Superior temporal gyrus (tissue), 1 donor: ENCODE measurements at regions not wholly inside any gene's neighbourhood (a gene's known extent, or its start where the extent isn't known, plus 50 kb on each side); places are given as distances from the start of the nearest gene placed in this dataset.
"Not testable (repeated sequence)": the region's sequence is repeated elsewhere in the genome, so short reads cannot be mapped to it uniquely, and the experiment has no call there.

Source experiments
- DNase-seq: peaks from one replicate; pipeline ENCODE4 v3.0.0-alpha.2; 2016; ENCODE audit errors: extremely low spot score

DNA sequence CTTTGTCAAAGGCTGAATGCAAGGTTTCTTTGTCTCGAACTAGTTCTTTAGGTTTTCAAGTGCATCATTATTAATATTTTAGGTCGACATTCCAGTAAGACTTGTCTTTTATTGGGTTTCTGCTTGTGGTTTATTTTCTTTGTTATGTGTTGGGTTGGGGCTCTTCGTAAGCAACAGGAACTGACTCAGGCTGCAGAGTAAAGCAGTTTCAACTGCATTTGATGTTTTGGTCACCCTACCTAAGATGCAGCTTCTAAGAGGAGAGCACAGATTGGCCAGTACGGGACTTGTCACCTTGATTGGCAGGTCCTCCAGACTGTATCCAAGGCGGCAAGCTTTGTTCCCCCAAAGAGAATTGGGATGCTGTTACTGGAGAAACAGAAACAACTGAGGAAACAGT, 149.5 kb upstream of the SULF2 start:
- no peak for DNase-seq

DNA sequence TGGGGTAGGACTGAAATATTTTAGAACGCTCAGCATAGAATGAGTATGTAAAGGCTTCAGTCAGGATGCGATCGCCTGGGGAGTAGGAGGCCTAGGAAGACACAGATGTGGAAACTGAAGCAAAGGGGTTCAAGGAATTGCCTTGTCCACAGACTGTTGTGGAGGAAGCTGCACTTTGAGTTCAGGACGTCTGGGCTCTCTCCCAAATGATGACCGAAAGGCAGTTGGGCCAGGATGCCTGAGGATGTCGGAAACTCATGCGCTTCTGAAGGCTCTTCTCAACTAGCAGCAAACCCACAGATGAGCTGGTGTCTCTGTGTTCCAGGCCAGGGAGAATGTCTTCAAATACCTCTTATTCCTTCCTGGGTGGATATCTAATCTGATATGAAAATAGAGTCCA, 146.2 kb upstream of the SULF2 start:
- DNase-seq: no peak

DNA sequence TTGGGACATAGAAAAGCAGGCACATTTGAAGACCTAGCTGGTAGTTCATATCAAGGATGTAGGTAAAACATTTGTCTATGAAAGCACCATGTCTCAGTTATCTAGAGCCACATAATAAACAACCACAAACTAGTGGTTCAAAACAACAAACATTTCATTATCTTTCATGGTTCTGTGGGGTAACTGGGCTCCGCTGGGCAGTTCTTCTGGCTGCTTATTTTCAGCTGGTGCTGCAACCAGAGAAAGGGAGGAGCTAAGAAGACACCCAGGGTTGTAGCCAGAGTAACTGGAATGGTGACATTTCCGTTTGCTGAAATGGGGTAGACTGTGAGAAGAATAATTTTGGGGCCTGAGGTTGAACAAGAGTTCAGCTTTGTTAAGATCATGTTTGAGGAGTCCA, 145.7 kb upstream of the SULF2 start:
- no peak for DNase-seq

DNA sequence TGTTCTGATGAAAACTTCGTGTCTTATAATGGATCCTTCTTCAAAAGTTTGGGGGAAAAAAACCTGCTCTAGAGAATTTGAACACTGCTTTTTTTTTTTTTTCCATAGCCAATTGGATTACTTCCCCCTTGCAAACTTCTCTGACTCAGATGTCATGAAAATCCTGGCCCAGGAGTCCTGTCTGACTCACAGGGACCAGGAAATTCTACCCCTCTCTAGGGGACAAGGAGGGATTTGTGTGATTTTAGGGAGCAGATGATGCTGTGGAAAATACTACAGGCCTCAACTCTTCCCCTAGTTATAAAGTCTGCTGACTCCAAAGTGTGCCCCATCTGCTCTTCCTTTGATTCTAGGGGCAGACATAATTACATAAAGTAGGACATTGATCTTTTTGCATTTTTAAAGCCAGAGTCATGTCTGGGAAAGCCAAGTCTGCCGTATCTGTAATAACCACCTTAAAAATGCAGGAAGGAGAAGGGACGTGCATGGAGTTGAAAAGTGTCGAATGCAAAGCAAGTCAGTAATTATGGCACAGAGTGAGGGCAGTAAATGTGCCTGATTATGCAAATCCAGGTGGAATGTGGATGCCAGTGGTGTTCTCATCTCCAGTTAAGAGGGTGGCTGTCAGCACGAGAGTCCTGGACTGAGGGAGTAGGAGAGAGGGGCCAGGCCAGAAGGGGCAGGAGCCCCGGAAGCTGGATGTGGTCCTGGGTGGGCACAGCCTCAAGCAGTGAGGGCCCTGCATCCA, 144.3 kb upstream of the SULF2 start:
- DNase-seq: no peak

DNA sequence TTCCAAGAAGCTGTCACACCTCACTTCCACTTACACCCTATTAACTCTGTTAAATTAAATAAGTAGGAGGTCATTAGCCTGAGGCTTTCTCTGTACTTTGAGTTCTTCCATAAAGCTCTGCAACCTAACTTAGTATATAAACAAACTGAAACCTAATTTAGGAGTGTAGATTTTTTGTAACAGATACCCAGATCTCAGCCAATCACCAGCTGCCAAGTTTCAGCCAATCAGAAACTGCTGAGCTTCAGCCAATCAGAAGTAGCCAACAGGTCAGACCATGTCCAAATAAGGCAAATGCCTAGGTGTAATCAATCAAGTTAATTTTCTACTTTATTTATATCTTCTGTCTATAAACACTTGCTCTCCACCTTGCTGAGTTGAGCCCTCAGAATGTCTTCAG, 142.7 kb upstream of the SULF2 start:
- no peak for DNase-seq

DNA sequence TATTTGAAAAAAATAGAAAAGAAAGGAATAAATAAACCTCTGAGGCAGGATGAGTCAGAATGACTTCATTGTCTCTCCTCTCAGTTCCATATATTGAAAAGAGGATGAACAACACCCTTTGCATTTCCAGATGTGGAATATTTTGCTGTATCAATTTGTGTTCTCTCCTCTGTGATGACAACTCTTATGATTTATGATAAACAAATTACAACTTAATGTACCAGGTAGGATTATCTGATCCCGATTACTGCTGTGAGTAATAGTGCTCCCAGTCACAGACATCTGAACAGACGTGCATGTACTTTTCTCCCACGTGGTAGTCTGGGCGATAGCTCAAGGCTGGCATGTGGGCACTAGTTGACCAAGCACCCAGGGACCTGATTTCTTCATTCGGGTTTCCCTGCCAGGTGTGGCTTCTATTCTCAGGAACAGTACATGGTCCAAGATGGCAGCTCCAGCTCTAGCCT, 142.1 kb upstream of the SULF2 start:
- DNase-seq: no peak

DNA sequence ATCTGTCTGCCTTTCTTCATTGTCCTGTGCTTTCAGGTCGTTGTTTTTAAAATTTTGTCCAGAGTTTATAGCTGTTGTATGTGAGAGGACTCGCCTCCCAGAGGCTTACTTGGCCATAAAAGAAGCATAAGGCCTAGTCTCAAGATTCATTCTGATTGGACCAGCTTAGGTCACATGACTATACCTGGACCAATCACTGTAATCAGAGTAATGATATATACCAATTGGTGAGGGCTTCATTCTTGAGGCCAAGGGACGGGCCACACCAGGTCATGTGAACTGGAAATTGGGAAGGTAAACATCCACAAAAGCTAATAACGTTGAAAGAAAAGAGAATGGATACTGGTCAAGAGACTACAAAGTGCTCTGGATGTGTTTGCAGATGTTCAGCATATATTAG, 141.4 kb upstream of the SULF2 start:
- no peak for DNase-seq

DNA sequence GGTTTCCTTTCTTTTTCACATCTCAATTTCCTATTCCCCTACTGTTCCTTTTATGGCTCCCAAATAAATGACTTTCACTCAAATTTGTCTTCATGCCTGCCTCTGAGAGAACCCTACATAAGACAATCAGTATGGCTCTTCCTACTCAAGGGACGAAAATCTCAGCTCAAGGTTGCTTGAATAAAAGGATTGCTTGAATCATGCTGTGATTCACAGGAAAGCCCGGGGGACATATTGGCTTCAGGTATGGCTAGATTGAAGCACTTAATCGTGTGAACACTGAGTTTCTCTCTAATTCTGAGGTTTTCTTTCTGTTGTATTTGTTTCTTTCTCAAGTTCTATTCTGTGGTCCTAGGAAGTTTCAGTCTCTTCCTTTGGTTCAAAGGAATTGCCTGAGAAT, 140.3 kb upstream of the SULF2 start:
- DNase-seq: no peak

DNA sequence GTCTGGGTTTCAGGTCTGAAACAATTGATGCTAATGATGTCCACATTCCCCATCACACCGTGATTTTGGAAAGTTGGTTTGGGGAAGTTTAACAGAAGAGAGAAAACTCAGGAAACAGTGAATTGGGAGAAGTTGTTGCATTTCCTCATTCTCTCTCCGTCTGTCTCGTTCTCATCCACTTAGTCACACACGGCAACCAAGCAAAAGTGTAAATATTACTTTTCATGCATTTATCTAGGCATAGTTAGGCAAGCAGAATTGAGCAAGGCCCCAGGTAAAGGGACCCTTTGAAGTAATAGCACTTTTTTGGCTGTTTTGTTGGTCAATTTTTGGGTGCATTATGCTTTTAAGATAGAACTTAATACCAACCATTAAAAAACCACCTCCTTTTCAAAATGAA, 137.0 kb upstream of the SULF2 start:
- no peak for DNase-seq

DNA sequence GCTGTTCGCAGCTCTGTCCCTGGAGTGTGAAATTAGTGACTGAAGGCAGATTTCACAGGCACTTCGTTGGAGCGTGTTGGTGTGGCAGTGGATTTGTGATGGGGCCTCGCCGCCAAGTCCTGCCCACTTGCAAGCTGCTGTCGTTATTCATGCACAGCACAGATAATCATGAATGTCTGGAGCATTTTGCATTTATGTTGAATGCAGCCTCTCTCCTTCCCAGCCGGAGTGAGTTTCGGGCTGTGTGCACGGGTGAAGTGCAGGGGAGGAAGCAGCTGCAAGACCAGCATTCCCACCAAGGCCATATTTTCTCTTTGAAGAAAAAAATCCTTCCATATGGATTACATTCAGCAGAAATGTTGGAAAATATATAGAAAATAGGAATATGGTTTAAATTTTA, 136.5 kb upstream of the SULF2 start:
- DNase-seq: peak; percentile 21

DNA sequence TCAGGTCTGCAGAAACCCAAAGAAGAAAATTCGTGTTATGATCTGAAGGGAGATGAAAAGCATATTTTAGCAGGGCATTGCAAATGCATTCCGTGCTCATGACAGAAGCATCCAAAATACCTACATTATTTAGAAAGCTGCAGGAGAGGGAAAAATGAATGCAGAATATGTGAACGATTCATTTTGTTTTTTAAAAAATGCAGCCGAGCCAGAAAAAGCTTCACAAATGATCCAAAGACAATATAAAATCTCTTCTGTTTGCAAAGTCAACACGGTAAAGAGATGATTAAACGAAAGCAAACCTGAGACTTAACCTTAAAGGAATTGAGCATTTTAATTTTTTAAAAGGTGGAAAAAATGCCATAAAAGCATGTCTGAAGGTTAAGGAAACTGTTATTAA, 136.1 kb upstream of the SULF2 start:
- peak; percentile 27 for DNase-seq

DNA sequence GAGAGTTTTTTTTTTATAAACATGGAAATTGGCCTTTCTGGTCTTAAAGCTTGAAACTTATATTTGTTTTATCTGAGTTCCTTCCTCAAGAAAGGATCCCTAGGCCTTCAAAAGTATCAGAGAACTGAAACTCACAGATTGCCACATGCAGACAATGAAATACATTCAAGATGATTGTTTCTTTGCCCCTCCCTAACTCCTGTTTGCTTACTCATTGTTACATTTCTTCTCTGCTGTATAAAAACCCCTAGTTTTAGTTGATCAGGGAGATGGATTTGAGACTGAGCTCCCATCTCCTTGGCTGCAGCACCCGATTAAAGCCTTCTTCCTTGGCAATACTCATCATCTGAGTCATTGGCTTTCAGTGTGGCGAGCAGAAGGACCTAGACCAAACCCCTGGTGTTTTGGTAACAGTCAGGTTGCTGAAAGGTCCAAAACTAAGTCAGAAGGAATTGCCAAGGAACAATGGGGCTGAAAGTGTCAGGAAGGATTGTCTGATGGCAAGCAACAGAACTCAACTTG, 132.3 kb upstream of the SULF2 start:
- DNase-seq: no peak

DNA sequence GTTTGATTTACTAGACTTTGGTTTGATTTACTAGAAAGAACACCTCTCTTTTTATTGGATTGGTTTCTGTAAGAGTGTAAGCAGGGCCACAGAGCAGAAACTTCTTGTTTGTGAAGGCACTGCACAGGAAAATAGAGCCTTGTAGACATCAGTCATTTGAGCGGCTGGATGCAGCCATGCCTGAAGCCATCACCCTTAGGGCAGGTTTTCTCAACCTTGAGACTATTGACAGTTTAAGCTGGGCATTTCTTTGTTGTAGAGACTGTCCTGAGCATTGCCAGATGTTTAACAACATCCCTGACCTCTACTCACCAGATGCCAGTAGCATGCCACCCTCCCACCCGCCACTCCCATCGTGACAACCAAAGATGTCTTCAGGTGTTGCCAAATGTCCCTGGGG, 130.2 kb upstream of the SULF2 start:
- no peak for DNase-seq

DNA sequence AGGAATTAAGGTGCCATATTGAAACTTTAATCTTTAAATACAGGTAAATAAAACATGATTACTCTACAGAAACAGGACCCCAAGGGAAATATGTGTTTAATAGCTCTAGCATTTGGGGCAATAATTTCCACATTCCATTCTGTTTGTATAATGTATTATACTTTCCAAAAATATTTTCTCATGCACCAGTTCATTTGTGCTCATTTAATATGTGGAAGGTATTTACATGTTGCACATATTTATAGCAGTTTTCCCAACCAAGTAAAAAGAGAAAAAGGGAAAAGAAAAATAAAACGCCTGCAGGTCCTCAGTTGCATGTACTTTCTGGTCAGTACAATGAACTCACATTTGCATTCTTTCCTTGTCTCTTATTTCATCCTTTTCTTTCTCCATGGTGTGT, 129.5 kb upstream of the SULF2 start:
- no peak for DNase-seq

DNA sequence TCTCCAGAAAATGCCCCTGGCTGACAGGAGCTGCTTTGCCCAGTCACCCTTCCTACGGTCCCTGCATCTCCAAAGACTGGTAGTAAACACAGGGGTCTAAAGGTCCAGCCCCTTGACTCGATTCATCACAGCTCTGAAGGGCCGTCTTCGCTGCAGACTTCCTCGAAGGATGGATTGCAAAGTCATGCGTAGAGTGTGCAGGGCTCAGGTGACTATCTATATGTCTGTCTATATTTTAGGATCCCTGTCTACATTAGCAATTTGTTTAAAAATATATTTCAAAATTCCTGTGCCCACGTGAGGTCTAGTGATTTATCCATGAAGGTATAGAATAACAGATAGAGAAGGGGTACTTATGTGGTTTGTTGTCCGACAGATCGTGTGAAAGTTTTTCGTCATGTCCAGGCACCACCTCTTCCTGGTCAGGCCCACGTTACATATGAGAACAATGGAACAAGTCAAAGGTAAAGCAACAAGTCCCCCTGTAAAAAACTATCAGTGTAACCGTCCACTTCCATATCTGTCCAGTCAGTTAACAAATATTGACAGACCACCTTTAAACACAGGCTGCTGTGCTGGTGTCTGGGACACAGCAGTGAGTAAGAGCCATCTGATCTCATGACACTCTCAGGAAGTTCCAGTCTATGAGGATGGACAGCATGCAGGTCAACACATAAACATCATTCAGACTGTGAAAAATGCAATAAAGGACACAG, 127.7 kb upstream of the SULF2 start:
- not testable (repeated sequence) for DNase-seq

DNA sequence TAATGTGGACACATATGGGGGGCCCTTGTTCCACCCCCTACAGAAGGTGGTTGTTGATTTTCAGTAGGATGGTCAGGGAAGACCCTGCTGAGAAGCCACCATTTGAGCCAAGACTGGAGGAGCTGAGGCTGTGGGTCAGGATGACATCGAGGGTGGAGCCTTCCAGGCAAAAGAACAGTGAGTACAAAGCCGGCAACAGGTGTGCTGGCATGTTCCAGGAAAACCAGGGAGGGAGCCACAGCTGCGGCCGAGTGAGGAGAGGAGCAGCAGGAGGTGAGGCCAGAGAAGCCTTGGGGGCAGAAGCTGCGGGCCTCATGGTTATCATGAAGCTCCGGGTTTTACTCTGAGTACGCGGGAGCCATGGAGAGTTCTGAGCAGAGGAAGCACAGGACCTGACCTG, 126.9 kb upstream of the SULF2 start:
- DNase-seq: not testable (repeated sequence)

DNA sequence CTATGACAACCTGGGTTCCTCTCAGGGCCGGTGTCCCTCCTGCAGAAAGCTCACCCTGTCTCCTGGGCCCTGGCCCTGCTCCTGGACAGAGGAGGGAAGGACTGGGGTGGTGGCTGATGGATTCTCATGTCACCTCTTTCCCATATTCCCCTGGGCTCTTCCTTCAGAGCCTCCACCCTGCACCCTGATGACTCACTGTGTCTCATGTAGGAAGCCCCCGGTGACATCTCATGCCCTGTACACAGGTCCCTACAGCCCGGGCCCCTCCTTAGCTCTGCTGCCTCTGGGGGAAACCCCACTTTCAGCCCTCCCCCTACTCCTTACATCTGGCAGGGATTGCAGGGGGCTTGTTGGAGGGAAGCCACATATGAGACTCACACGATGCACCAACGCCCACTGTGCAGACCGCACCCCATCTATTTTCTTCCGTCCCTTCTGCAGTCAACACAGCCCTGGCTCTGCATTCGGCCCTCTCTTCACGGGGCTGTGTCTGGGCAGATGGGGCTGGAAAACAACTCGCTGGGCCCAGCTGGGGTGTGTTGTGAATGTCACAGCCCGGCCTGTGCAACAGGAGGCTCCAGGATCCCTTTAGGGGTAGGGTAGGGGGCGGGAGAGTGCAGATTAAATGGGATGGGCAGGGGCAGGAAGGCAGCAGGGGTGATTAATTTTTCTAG, 124.6 kb upstream of the SULF2 start:
- not testable (repeated sequence) for DNase-seq

DNA sequence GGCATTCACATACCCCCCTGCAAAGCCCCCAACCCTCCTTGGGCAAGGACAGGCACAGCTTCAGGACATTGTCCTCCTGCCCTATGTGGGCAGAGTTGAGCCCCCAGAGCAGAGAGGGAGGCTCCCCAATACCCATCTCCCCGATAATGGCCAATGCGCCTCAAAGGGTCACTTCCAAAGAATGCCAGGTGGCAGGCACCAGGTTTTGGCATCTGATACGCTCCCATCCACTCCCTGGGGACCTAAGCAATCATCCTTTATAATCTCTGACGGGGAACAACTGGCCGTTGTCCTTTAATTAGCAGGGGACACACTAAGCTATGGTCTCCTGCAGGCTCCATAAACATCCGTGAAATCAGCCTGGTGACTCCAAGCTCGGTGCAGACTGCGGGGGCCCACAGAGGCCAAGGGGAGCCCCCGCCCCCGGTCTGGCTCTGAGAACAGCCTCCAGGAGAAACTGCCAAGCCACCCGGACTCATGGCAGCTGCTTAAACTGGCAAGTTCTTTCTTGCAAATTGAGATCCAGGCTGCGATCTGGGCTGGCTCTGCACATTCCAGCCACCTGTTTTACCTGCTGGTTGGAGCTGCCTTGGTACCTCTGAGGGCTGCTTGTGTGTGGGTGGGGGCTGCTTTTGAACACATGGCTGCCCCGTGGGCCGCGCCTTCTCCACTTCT, 123.2 kb upstream of the SULF2 start:
- DNase-seq: not testable (repeated sequence)

DNA sequence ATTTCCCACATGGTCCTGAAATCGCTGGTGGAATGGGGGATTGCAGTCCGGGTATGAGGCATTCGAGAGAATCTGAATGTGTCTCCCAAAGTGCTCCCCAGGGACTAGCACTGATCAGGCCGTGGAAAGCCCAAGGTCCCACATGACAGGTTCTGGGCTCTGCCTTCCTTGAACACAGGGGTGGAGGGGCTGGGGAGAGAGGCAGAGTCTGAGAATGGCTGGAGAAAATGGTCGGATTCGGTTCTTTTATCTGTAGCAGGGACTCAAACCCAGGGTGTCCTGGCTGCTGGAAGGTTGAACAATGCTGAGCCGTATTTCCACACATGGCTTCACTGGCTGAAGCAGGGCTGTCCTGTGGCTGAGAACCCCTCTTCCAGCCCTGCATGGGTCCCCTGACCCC, 122.7 kb upstream of the SULF2 start:
- DNase-seq: not testable (repeated sequence)

DNA sequence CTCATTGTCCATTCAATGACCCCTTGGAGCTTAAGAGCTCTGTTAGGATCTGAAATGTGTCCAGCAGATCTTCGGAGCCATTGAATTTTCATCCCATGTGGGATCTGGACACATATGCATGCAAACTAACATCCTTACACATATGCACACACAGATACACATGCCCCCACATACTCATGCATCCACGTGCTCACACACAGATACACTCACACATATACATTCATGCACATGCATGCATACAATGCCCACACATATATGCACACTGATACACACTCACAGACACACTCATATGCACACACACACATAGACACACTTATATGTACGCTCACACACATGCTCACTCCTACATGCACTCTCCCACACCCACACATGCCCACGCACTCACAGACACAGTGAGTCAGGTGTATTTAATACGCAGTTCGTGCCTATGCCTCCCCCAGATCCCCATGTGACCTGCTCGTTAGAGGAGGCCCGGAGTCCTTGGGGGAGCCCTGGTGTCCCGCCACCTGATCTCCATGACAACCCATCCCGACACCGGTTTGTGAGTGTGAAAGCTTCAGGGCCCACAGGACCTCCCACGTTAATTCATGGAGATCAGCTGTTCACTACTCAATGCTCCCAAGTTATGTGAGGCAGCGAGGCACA, 121.9 kb upstream of the SULF2 start:
- DNase-seq: no peak

DNA sequence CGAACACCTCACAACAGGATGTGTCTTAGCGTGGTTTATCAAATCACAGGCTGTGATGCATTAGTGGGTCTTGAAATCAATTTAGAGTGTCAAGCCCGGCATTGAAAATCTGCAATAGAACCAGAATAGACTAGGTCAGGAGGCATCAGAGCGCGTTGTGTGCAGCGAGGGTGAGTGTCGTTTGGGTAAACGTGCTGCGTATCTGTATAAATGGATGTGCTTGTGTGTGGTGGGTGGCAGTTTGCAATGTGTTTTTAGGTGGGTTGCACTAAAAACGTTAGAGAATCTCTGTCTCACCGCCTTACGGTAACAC, 121.0 kb upstream of the SULF2 start:
- DNase-seq: no peak
